ENCODE measurements at regions not wholly inside any gene's neighbourhood (a gene's known extent, or its start where the extent isn't known, plus 50 kb on each side); places are given as distances from the start of the nearest gene placed in this dataset.

GRCh38 chr11:64500176-64501013 is 55.3 kb upstream of the SLC22A11 start (continued):
- TF ChIP-seq AFF4 (CRISPR knock-in tag; IDR thresholded peaks at IDR 0.05) (no peak), ZSCAN32 (CRISPR knock-in tag; IDR thresholded peaks at IDR 0.05) (no peak), ZNF740 (CRISPR knock-in tag; IDR thresholded peaks at IDR 0.05) (no peak), ZNF740 (tag; IDR thresholded peaks at IDR 0.05) (no peak), ZFP36 (IDR thresholded peaks at IDR 0.05; ENCODE audit: low read depth, low read length, partially characterized antibody) (no peak), KLF16 (IDR thresholded peaks at IDR 0.05) (no peak), KAT8 (IDR thresholded peaks at IDR 0.05; ENCODE audit: low read depth) (no peak), HNRNPK (IDR thresholded peaks at IDR 0.05; ENCODE audit: low read depth, low read length, poor library complexity, severe bottlenecking) (no peak), ELF4 (CRISPR knock-in tag; IDR thresholded peaks at IDR 0.05) (no peak), ZNF449 (CRISPR knock-in tag; IDR thresholded peaks at IDR 0.05) (no peak)
- TF ChIP-seq, protein P1, sequence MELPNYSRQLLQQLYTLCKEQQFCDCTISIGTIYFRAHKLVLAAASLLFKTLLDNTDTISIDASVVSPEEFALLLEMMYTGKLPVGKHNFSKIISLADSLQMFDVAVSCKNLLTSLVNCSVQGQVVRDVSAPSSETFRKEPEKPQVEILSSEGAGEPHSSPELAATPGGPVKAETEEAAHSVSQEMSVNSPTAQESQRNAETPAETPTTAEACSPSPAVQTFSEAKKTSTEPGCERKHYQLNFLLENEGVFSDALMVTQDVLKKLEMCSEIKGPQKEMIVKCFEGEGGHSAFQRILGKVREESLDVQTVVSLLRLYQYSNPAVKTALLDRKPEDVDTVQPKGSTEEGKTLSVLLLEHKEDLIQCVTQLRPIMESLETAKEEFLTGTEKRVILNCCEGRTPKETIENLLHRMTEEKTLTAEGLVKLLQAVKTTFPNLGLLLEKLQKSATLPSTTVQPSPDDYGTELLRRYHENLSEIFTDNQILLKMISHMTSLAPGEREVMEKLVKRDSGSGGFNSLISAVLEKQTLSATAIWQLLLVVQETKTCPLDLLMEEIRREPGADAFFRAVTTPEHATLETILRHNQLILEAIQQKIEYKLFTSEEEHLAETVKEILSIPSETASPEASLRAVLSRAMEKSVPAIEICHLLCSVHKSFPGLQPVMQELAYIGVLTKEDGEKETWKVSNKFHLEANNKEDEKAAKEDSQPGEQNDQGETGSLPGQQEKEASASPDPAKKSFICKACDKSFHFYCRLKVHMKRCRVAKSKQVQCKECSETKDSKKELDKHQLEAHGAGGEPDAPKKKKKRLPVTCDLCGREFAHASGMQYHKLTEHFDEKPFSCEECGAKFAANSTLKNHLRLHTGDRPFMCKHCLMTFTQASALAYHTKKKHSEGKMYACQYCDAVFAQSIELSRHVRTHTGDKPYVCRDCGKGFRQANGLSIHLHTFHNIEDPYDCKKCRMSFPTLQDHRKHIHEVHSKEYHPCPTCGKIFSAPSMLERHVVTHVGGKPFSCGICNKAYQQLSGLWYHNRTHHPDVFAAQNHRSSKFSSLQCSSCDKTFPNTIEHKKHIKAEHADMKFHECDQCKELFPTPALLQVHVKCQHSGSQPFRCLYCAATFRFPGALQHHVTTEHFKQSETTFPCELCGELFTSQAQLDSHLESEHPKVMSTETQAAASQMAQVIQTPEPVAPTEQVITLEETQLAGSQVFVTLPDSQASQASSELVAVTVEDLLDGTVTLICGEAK (IDR thresholded peaks at IDR 0.05): no peak
- TF ChIP-seq, protein P1 (CRISPR knock-in tag; IDR thresholded peaks at IDR 0.05): no peak

All from K562 (cell line).